LNCaP clone FGC (cell line): ENCODE measurements at regions not wholly inside any gene's neighbourhood (a gene's known extent, or its start where the extent isn't known, plus 50 kb on each side); places are given as distances from the start of the nearest gene placed in this dataset.

Experiments
- DNase-seq: peaks from one replicate; pipeline ENCODE4 v3.0.0-alpha.2; 2011; ENCODE audit warnings: low read depth
- H3K4me3 ChIP-seq: 2 replicates; pipeline ENCODE4 v1.5.1; 2011; ENCODE audit warnings: mild to moderate bottlenecking, low read depth, low read length, control low read depth
- TF ChIP-seq, protein P1 (sequence below): IDR thresholded peaks from 2 replicates; pipeline ENCODE4 v1.5.1; 2012; ENCODE audit warnings: mild to moderate bottlenecking; ENCODE audit not compliant: control insufficient read depth, insufficient read depth; ENCODE audit errors: extremely low read depth

DNA sequence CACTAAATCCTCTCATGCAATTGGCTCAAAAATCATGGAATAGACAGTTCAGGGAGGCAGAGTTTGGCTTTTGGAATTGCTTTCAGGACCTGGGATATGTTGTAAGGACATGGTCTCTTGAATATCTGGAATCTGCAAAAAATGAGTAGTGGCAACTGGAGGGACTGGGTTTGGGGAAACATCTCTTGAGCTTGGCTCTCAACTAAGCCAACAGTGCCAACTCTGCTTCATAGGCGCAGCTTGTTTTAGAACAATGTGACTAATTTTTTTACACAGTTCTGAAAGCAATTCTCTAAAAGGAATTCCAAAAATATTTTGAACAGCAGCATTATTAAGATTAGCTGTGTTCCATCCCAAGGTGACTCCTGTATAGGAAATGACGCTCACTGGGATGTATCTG lies 121.5 kb upstream of the DPP6 start:
- H3K4me3 ChIP-seq: no peak overlapping the region
- TF ChIP-seq, protein P1, sequence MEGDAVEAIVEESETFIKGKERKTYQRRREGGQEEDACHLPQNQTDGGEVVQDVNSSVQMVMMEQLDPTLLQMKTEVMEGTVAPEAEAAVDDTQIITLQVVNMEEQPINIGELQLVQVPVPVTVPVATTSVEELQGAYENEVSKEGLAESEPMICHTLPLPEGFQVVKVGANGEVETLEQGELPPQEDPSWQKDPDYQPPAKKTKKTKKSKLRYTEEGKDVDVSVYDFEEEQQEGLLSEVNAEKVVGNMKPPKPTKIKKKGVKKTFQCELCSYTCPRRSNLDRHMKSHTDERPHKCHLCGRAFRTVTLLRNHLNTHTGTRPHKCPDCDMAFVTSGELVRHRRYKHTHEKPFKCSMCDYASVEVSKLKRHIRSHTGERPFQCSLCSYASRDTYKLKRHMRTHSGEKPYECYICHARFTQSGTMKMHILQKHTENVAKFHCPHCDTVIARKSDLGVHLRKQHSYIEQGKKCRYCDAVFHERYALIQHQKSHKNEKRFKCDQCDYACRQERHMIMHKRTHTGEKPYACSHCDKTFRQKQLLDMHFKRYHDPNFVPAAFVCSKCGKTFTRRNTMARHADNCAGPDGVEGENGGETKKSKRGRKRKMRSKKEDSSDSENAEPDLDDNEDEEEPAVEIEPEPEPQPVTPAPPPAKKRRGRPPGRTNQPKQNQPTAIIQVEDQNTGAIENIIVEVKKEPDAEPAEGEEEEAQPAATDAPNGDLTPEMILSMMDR: no peak

DNA sequence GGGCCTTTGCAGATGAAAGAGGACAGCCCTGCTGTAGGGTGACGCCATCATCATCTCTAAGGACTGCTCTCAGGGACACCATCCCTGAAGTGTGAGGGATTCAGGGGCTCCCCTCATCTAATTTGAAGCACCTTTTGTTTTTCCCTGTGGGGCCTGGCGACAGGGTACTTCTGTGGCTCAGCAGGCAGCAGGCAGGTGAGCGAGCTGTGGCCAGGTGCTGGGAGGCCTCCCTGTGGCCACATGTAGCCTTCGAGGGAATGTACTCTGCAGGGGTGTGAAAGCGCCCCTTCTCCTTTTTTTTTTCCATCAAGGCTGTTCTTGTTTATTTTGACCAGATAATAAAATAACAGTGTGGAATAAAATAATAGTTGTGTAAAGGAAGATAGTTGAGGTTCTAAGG lies 118.2 kb upstream of the DPP6 start:
- TF ChIP-seq, protein P1: no peak
- no peak overlapping the region for H3K4me3 ChIP-seq
- DNase-seq: no peak

More for the DNA sequence above, 121.5 kb upstream of the DPP6 start:
- no peak for DNase-seq

DNA sequence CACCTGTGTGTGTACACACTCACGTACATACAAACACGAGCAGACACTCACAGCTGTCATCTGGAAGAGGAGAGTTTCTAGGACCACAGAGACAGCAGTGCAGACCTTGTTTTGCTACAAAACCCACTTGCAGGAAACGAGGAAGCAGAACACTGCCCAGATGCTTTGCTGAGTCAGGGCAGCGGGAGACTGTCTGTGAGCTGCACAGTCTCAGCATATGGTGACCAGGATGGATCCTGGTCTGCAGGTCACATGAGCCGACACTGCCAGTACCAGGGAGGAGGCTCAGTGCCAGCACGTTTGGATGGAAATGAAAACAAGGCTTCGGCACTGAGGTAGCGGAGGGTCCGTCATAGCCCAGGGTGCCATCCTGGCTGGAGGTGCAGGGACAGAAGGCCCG lies 117.6 kb upstream of the DPP6 start:
- TF ChIP-seq, protein P1: no peak
- DNase-seq: no peak

DNA sequence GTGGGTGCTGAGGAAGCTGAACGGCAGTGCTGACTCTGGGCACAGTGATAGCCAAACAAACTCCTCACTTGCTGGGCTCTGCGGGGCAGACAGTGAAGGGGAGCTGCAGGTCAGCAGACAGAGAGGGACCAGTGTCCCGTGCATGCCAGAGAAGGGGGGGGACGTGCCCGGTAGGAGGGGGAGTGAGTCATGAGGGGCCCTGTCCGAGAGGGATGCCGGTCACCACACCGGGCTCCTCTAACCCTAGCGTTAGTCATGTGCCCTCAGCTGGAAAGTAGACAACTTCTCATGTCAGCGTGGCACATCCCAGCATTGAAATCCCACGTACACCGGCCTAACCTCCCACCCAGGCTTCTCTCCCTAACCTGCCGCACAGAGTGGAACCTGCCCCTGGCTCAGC lies 117.1 kb upstream of the DPP6 start:
- TF ChIP-seq, protein P1: no peak
- no peak for DNase-seq
- H3K4me3 ChIP-seq: no peak overlapping the region

More for the DNA sequence above, 117.6 kb upstream of the DPP6 start:
- no peak overlapping the region for H3K4me3 ChIP-seq

DNA sequence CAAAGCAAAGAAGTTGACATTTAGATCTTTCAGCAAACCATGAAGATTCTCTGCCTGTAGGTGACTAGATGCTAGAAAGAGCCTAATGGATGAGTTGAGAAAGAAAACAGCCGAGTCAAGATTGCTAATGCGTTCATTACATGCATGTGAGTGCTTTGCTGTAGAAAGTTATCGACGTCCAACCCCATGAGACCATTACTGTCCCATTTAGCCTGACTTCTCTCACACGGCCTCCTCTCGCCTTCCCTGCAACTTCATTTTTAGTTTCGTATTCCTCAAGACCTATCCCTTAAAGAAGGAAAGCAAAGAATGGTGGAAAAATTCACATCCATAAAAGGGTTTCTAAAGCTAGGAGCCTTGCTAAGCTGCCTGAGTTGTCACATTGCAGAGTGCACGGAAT lies 113.7 kb upstream of the DPP6 start:
- no peak for DNase-seq
- no peak overlapping the region for H3K4me3 ChIP-seq
- TF ChIP-seq, protein P1: no peak

DNA sequence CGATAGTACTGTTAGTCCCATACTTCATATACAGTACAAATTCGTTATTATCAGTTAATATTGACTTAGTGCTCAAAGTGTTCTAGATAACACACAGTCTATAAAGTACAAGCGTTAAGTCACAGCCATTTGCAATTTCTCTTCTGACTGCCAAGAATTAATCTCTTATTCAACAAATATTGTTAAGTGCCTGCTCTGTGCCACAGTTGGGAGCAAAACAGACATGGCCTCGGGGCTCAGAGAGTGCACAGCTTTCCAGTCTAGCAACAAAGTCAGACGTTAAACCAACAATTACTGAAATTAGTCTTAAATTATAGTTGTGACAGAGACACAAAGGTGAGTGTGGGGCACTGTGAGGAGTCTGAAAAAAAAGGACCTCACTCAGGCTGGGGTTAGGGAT lies 113.0 kb upstream of the DPP6 start:
- TF ChIP-seq, protein P1: no peak
- DNase-seq: peak; percentile 11
- H3K4me3 ChIP-seq: no peak overlapping the region

DNA sequence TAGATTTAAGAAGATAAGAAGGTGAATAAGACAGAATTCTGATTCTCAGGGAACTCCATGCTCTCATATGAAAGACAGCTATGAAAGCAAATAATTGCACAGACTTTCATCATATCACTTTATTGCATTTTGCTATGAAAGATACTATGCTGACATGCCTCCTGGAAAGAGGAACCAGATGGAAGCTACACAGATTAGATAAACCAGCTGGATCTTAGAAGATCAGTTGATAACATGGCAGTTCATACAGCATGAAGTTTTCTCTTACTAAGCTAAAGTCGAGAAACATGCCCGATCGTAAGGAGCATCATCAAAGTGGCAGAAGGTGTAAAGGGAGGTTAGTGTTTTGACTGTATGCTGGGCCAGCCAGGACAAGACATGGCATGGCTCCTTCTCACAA lies 112.5 kb upstream of the DPP6 start:
- H3K4me3 ChIP-seq: no peak overlapping the region
- TF ChIP-seq, protein P1: no peak
- DNase-seq: no peak
